ENCODE measurements at regions not wholly inside any gene's neighbourhood (a gene's known extent, or its start where the extent isn't known, plus 50 kb on each side); places are given as distances from the start of the nearest gene placed in this dataset.
A peak's percentile ranks its signal among the peaks of the same experiment; 100 is the strongest.

DNA sequence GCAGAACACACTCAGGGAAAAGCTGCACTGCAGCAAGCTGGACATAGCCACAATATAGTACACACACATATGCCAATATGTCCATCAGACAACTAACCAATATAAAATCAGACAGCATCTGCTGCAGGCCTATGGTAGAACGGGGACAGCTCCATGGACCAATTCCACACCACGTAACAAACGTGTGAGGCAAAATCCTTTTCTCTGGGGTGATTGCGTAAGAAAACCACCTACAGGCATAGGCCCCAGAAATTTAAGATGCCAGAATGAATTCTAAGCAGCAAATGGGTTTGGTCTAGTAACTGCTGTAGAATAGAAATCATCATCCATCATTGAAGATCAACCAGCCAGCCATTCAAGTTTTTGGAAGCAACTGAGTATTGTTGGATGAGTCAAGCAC, 368.9 kb upstream of the TMPO start:
- ChIA-PET POLR2A (no interaction called here), CTCF (no interaction called here)
- TF ChIP-seq FOXM1 (IDR thresholded peaks at IDR 0.05; ENCODE audit: borderline replicate concordance) (no peak), FOXA1 (IDR thresholded peaks at IDR 0.05) (no peak), FOXK2 (IDR thresholded peaks at IDR 0.05) (no peak)
- DNase-seq (ENCODE audit: extremely low spot score): no peak

- ChIA-PET CTCF (no interaction called here), POLR2A (no interaction called here)
- no peak for DNase-seq (ENCODE audit: extremely low spot score)
- TF ChIP-seq L3MBTL2 (conservative IDR thresholded peaks at IDR 0.05) (no peak), HDGF (IDR thresholded peaks at IDR 0.05; ENCODE audit: borderline replicate concordance) (no peak), NFRKB (IDR thresholded peaks at IDR 0.05) (no peak), LEF1 (IDR thresholded peaks at IDR 0.05; ENCODE audit: borderline replicate concordance) (no peak), CTBP1 (IDR thresholded peaks at IDR 0.05; ENCODE audit: borderline replicate concordance) (no peak), BHLHE40 (IDR thresholded peaks at IDR 0.05; ENCODE audit: borderline replicate concordance) (no peak), TARDBP (IDR thresholded peaks at IDR 0.05) (no peak), ZNF384 (IDR thresholded peaks at IDR 0.05) (no peak), FOXM1 (IDR thresholded peaks at IDR 0.05; ENCODE audit: borderline replicate concordance) (no peak), FOXK2 (IDR thresholded peaks at IDR 0.05) (no peak), SP1 (IDR thresholded peaks at IDR 0.05) (no peak), FOXA1 (IDR thresholded peaks at IDR 0.05) (no peak), ELF4 (IDR thresholded peaks at IDR 0.05) (no peak), SUZ12 (IDR thresholded peaks at IDR 0.05) (no peak), ARNT (IDR thresholded peaks at IDR 0.05) (no peak)
- TF ChIP-seq, protein P1, sequence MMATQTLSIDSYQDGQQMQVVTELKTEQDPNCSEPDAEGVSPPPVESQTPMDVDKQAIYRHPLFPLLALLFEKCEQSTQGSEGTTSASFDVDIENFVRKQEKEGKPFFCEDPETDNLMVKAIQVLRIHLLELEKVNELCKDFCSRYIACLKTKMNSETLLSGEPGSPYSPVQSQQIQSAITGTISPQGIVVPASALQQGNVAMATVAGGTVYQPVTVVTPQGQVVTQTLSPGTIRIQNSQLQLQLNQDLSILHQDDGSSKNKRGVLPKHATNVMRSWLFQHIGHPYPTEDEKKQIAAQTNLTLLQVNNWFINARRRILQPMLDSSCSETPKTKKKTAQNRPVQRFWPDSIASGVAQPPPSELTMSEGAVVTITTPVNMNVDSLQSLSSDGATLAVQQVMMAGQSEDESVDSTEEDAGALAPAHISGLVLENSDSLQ (IDR thresholded peaks at IDR 0.05): no peak
Measured at GRCh38 chr12:98149270-98149669, 366.1 kb upstream of the TMPO start.

DNA sequence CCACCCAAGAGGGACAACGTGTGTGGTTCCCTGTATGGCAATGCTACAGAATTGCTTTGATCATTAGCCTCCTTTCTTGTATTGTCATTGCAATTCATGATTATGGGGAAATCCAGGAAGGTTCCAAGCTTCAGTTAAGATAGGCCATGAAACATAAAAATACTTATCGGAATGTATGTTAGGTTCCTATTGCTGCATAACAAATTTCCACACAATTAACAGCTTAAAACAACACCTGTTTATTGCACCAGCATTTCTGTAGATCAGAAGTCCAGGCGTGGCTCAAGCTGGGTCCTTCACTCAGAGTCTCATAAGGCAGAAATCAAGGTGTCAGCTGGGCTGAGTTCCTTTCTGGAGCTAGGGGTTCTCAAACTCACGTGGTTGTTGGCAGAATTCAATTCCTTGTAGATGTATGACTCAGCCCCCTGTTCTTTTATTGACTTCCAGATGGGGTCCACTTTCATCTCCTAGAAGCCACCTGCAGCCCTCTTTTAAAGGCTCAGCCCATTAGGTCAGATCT, 365.6 kb upstream of the TMPO start:
- POLR2A ChIA-PET: no interaction called here
- no peak for DNase-seq (ENCODE audit: extremely low spot score)
- TF ChIP-seq L3MBTL2 (conservative IDR thresholded peaks at IDR 0.05) (no peak), BHLHE40 (IDR thresholded peaks at IDR 0.05; ENCODE audit: borderline replicate concordance) (no peak), NFRKB (IDR thresholded peaks at IDR 0.05) (no peak), ELF4 (IDR thresholded peaks at IDR 0.05) (no peak), HDGF (IDR thresholded peaks at IDR 0.05; ENCODE audit: borderline replicate concordance) (no peak), CTBP1 (IDR thresholded peaks at IDR 0.05; ENCODE audit: borderline replicate concordance) (no peak), SUZ12 (IDR thresholded peaks at IDR 0.05) (no peak), TARDBP (IDR thresholded peaks at IDR 0.05) (no peak), FOXA1 (IDR thresholded peaks at IDR 0.05) (no peak), FOXM1 (IDR thresholded peaks at IDR 0.05; ENCODE audit: borderline replicate concordance) (no peak), LEF1 (IDR thresholded peaks at IDR 0.05; ENCODE audit: borderline replicate concordance) (no peak), SP1 (IDR thresholded peaks at IDR 0.05) (no peak), FOXK2 (IDR thresholded peaks at IDR 0.05) (no peak), ARNT (IDR thresholded peaks at IDR 0.05) (no peak), ZNF384 (IDR thresholded peaks at IDR 0.05) (no peak)
- TF ChIP-seq, protein P1 (IDR thresholded peaks at IDR 0.05): no peak
- CTCF ChIA-PET: no interaction called here

GRCh38 chr12:98151105-98151590, 364.2 kb upstream of the TMPO start:
- no peak for TF ChIP-seq LEF1 (IDR thresholded peaks at IDR 0.05; ENCODE audit: borderline replicate concordance)
- TF ChIP-seq NFRKB (IDR thresholded peaks at IDR 0.05): no peak
- TF ChIP-seq TARDBP (IDR thresholded peaks at IDR 0.05): no peak
- ChIA-PET POLR2A (no interaction called here), CTCF (no interaction called here)
- no peak for DNase-seq (ENCODE audit: extremely low spot score)

DNA sequence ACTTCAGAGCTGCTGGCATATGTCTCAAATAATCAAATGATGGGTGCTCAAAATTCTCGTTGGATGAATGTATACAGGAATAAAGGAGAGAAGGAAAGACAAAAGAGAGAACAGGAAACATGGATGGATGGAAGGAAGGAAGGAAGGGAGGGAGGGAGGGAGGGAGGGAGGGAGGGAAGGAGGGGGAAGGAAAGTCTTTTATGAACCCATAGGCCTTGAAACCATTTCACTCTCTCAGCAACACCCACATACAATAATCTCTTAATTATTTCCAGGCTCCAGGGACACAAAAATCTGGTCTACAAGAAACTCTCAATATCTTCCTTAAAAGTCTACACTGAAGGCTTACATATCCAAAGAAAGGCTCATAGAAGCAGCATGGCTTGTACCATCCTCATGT, 363.4 kb upstream of the TMPO start:
- CTCF ChIA-PET: no interaction called here
- DNase-seq (ENCODE audit: extremely low spot score): no peak
- no peak for TF ChIP-seq SP1 (IDR thresholded peaks at IDR 0.05)
- POLR2A ChIA-PET: no interaction called here

DNA sequence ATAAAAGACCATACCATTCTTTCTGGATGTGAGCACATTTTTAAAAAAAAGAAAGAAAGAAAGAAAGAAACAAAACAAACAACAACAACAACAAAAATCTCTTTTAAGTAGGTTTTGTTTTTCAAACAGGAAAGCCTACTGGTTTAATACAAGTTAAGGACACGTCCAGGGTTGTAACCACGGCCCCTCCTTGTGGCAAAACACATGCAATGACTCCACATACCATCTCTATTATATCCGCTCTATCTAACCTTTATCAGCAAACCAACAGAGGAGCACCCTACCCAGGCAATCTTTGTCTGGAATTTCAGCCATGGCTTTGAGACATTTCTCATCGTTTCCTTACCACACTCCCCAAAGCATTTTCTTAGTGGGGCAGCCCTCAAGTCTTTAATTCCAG, 360.5 kb upstream of the TMPO start:
- CTCF ChIA-PET: no interaction called here
- no peak for TF ChIP-seq ZNF384 (IDR thresholded peaks at IDR 0.05)
- no peak for TF ChIP-seq SUZ12 (IDR thresholded peaks at IDR 0.05)
- no peak for TF ChIP-seq TARDBP (IDR thresholded peaks at IDR 0.05)
- no peak for TF ChIP-seq ELF4 (IDR thresholded peaks at IDR 0.05)
- TF ChIP-seq FOXA1 (IDR thresholded peaks at IDR 0.05): no peak
- no peak for TF ChIP-seq CTBP1 (IDR thresholded peaks at IDR 0.05; ENCODE audit: borderline replicate concordance)
- TF ChIP-seq FOXK2 (IDR thresholded peaks at IDR 0.05): no peak
- TF ChIP-seq FOXM1 (IDR thresholded peaks at IDR 0.05; ENCODE audit: borderline replicate concordance): no peak
- TF ChIP-seq L3MBTL2 (conservative IDR thresholded peaks at IDR 0.05): no peak
- TF ChIP-seq, protein P1 (IDR thresholded peaks at IDR 0.05): no peak
- no peak for TF ChIP-seq ARNT (IDR thresholded peaks at IDR 0.05)

DNA sequence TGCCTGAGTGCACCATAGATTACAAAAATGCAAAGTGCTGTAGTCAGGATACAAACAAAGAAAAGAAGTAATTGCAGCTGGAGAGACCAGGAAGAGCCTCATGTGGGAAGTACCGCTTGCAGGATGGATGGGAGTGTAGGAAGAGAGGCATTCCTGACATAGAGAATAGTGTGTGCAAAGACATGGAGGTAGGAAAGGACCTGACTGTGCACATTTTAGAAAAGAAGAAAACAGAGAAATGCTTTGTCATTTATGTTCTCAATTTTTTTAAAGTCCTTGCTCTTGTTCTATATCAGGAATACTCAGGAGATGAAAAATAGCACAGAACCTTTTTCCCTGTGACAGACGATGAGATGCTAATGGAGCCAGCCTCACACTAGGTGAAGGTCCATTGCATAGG, 358.7 kb upstream of the TMPO start:
- ChIA-PET POLR2A (no interaction called here), CTCF (no interaction called here)
- no peak for TF ChIP-seq ARNT (IDR thresholded peaks at IDR 0.05)
- no peak for TF ChIP-seq SP1 (IDR thresholded peaks at IDR 0.05)
- no peak for TF ChIP-seq FOXM1 (IDR thresholded peaks at IDR 0.05; ENCODE audit: borderline replicate concordance)
- TF ChIP-seq HDGF (IDR thresholded peaks at IDR 0.05; ENCODE audit: borderline replicate concordance): no peak
- DNase-seq (ENCODE audit: extremely low spot score): no peak

More for the DNA sequence above, 360.5 kb upstream of the TMPO start:
- POLR2A ChIA-PET: no interaction called here
- DNase-seq (ENCODE audit: extremely low spot score): peak; percentile 9
